Liver (tissue), 8 donors: ENCODE measurements at regions not wholly inside any gene's neighbourhood (a gene's known extent, or its start where the extent isn't known, plus 50 kb on each side); places are given as distances from the start of the nearest gene placed in this dataset.

Experiments
- DNase-seq: peaks from one replicate; pipeline ENCODE4 v3.0.0-alpha.2; 2017; ENCODE audit warnings: low spot score
- H3K27ac ChIP-seq, 2 donors: one replicate each; pipeline ENCODE4 v1.7.0; 2013; ENCODE audit warnings: inconsistent platforms in 2 of 2, low read length in 2 of 2, control low read depth in 1 of 2, low read depth in 1 of 2, mild to moderate bottlenecking in 1 of 2
- H3K27me3 ChIP-seq, 4 donors: one replicate each; pipeline versions ENCODE4 v1.6.1 to v1.7.0; 2013; ENCODE audit warnings: low read length in 3 of 4, inconsistent platforms in 1 of 4, mild to moderate bottlenecking in 1 of 4, moderate library complexity in 1 of 4; ENCODE audit not compliant: control insufficient read depth in 4 of 4, insufficient read depth in 4 of 4
- H3K36me3 ChIP-seq, 4 donors: one replicate each; pipeline versions ENCODE4 v1.6.1 to v1.7.0; 2013; ENCODE audit warnings: low read length in 3 of 4, mild to moderate bottlenecking in 3 of 4, low read depth in 1 of 4, moderate library complexity in 1 of 4; ENCODE audit not compliant: control insufficient read depth in 4 of 4, insufficient read depth in 3 of 4
- H3K4me1 ChIP-seq, 4 donors: one replicate each; pipeline versions ENCODE4 v1.6.1 to v1.7.0; 2013; ENCODE audit warnings: low read length in 3 of 4, mild to moderate bottlenecking in 3 of 4, moderate library complexity in 1 of 4; ENCODE audit not compliant: control insufficient read depth in 4 of 4, insufficient read depth in 4 of 4
- H3K4me3 ChIP-seq, 3 donors: one replicate each; pipeline versions ENCODE4 v1.6.1 to v1.7.0; 2013; ENCODE audit warnings: low read length in 3 of 3, control low read depth in 1 of 3, low read depth in 1 of 3, mild to moderate bottlenecking in 1 of 3
- H3K9ac ChIP-seq, 2 donors: one replicate each; pipeline ENCODE4 v1.7.0; 2013; ENCODE audit warnings: low read length in 2 of 2, mild to moderate bottlenecking in 2 of 2, moderate library complexity in 2 of 2, control low read depth in 1 of 2, low read depth in 1 of 2
- H3K9me3 ChIP-seq, 4 donors: one replicate each; pipeline versions ENCODE4 v1.6.1 to v1.7.0; 2013; ENCODE audit warnings: low read length in 3 of 4; ENCODE audit not compliant: control insufficient read depth in 4 of 4
- ATF3 ChIP-seq: IDR thresholded peaks from 2 replicates; pipeline ENCODE4 v1.6.1; 2016; ENCODE audit warnings: antibody characterized with exemption
- CTCF ChIP-seq: fragments of 150-350 bp; IDR thresholded peaks from 2 replicates; pipeline ENCODE4 v1.5.1; 2017; ENCODE audit warnings: improper control_type of control experiment, low read depth, low read length; ENCODE audit not compliant: missing input control
- FOXA1 ChIP-seq: IDR thresholded peaks from 2 replicates; pipeline ENCODE4 v1.6.1; 2016; ENCODE audit warnings: antibody characterized with exemption
- FOXA2 ChIP-seq: IDR thresholded peaks from 2 replicates; pipeline ENCODE4 v1.6.1; 2016; ENCODE audit warnings: antibody characterized with exemption
- HNF4G ChIP-seq: IDR thresholded peaks from 2 replicates; pipeline ENCODE4 v1.6.1; 2016; ENCODE audit warnings: antibody characterized with exemption
- JUND ChIP-seq, 2 donors: IDR thresholded peaks; 2 replicates each; pipeline ENCODE4 v1.6.1; 2016; ENCODE audit warnings: antibody characterized with exemption in 2 of 2
- MAX ChIP-seq: IDR thresholded peaks from 2 replicates; pipeline ENCODE4 v1.6.1; 2016; ENCODE audit warnings: antibody characterized with exemption
- NR2F2 ChIP-seq: IDR thresholded peaks from 2 replicates; pipeline ENCODE4 v1.6.1; 2016; ENCODE audit warnings: antibody characterized with exemption
- RAD21 ChIP-seq, 2 donors: IDR thresholded peaks; 2 replicates each; pipeline ENCODE4 v1.6.1; 2016; ENCODE audit warnings: antibody characterized with exemption in 2 of 2, mild to moderate bottlenecking in 2 of 2
- REST ChIP-seq: IDR thresholded peaks from 2 replicates; pipeline ENCODE4 v1.6.1; 2016; ENCODE audit warnings: antibody characterized with exemption, mild to moderate bottlenecking
- RXRA ChIP-seq, 2 donors: IDR thresholded peaks; 2 replicates each; pipeline ENCODE4 v1.6.1; 2017 to 2018; ENCODE audit warnings: antibody characterized with exemption in 2 of 2, mild to moderate bottlenecking in 1 of 2
- SP1 ChIP-seq: IDR thresholded peaks from 2 replicates; pipeline ENCODE4 v1.6.1; 2018; ENCODE audit warnings: antibody characterized with exemption, mild to moderate bottlenecking
- YY1 ChIP-seq: IDR thresholded peaks from 2 replicates; pipeline ENCODE4 v1.6.1; 2016; ENCODE audit warnings: antibody characterized with exemption, mild to moderate bottlenecking
- ZBTB33 ChIP-seq: IDR thresholded peaks from 2 replicates; pipeline ENCODE4 v1.6.1; 2016; ENCODE audit warnings: antibody characterized with exemption
- WGBS: extraction: QIAGEN DNeasy Blood & Tissue Kit; methylation state at CpG from one replicate; pipeline ENCODE4 v1.1.7; 2013; 5-methylcytosine and 5-hydroxymethylcytosine counted together
- donor health status: healthy.
- donor health status: healthy.
- donor health status: healthy.
- donor health status: healthy.
- donor health status: healthy.

GRCh38 chr12:93055221-93055620 lies 126.1 kb upstream of the EEA1 start:
- no peaks in the 10 kb centered on the region for H3K4me1 ChIP-seq
- H3K27me3 ChIP-seq: no peaks in the 10 kb centered on the region
- H3K27ac ChIP-seq: no peak overlapping the region
- no peak overlapping the region for H3K9ac ChIP-seq
- no peak overlapping the region for H3K4me3 ChIP-seq
- no peak for TF ChIP-seq SP1
- TF ChIP-seq NR2F2: no peak
- no peak for DNase-seq
- no peaks in the 10 kb centered on the region for H3K9me3 ChIP-seq
- WGBS: 90% methylated on average over 5 of the region's 5 CpGs
- no peaks in the 10 kb centered on the region for H3K36me3 ChIP-seq

GRCh38 chr12:93056971-93057535 lies 128.0 kb upstream of the EEA1 start:
- Histone ChIP-seq H3K4me1 (no peaks in the 10 kb centered on the region), H3K4me3 (no peak overlapping the region), H3K9me3 (no peaks in the 10 kb centered on the region), H3K36me3 (no peaks in the 10 kb centered on the region), H3K27ac (no peak overlapping the region), H3K27me3 (no peaks in the 10 kb centered on the region), H3K9ac (no peak overlapping the region)
- TF ChIP-seq YY1: no peak
- no peak for TF ChIP-seq FOXA1
- TF ChIP-seq NR2F2: no peak
- TF ChIP-seq ZBTB33: no peak
- TF ChIP-seq ATF3: no peak
- no peak for TF ChIP-seq RAD21 (IDR thresholded peaks at IDR 0.05)
- no peak for TF ChIP-seq CTCF
- TF ChIP-seq HNF4G: no peak
- no peak for TF ChIP-seq MAX
- no peak for TF ChIP-seq JUND (IDR thresholded peaks at IDR 0.05)
- TF ChIP-seq FOXA2: no peak
- no peak for TF ChIP-seq REST
- TF ChIP-seq RXRA (IDR thresholded peaks at IDR 0.05): no peak
- no peak for TF ChIP-seq SP1
- WGBS: 74% methylated on average over 4 of the region's 4 CpGs
- DNase-seq: no peak
